ENCODE measurements at regions not wholly inside any gene's neighbourhood (a gene's known extent, or its start where the extent isn't known, plus 50 kb on each side); places are given as distances from the start of the nearest gene placed in this dataset.

- Histone ChIP-seq H3K9me3 (no peaks in the 10 kb centered on the region), H3K27me3 (no peaks in the 10 kb centered on the region), H3K36me3 (no peaks in the 10 kb centered on the region), H3K4me1 (peaks cover 13% of the 10 kb centered on the region), H3K27ac (no peak overlapping the region), H3K4me3 (no peak overlapping the region)
- WGBS = 93% methylated on average over 10 of the region's 10 CpGs
- TF ChIP-seq EP300 (IDR thresholded peaks at IDR 0.05) = no peak
- TF ChIP-seq, protein P1, sequence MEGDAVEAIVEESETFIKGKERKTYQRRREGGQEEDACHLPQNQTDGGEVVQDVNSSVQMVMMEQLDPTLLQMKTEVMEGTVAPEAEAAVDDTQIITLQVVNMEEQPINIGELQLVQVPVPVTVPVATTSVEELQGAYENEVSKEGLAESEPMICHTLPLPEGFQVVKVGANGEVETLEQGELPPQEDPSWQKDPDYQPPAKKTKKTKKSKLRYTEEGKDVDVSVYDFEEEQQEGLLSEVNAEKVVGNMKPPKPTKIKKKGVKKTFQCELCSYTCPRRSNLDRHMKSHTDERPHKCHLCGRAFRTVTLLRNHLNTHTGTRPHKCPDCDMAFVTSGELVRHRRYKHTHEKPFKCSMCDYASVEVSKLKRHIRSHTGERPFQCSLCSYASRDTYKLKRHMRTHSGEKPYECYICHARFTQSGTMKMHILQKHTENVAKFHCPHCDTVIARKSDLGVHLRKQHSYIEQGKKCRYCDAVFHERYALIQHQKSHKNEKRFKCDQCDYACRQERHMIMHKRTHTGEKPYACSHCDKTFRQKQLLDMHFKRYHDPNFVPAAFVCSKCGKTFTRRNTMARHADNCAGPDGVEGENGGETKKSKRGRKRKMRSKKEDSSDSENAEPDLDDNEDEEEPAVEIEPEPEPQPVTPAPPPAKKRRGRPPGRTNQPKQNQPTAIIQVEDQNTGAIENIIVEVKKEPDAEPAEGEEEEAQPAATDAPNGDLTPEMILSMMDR (IDR thresholded peaks at IDR 0.05) = no peak
- no peak for TF ChIP-seq POLR2A (IDR thresholded peaks at IDR 0.05)
- no peak for TF ChIP-seq POLR2AphosphoS5 (IDR thresholded peaks at IDR 0.05)
- no peak for DNase-seq (ENCODE audit: low spot score in 2 of 2)
These were observed 80.4 kb upstream of the ZCCHC2 start for GRCh38 chr18:62442391-62442790.

DNA sequence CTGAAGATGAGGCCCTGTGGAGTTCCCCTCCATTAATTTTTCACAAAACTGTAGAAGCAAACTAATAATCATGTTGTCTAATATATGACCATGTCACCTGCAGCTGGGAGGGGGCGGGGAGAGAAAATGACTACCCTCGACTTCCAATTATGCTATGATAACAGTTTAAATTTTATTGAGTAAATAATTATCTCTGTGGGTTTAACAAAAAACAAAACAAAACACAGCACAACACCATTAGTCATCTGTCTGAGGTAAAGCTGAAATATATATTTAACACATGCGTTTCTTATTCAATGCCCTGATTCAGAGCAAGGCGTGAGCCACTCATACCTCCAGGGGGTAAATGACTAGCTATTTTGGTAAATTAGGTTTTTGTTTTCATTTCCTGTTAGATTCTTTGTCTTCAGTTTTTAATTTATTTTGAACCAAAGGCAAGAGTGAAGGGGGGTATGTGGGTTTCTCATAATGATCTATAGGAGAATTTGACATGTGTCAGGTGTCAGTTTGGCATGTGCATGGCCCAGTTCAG is 77.4 kb upstream of the ZCCHC2 start:
- 66% methylated on average over 4 of the region's 4 CpGs for WGBS
- H3K9me3 ChIP-seq = no peaks in the 10 kb centered on the region
- TF ChIP-seq, protein P1 (IDR thresholded peaks at IDR 0.05) = no peak
- TF ChIP-seq EP300 (IDR thresholded peaks at IDR 0.05) = no peak
- no peak for TF ChIP-seq POLR2A (IDR thresholded peaks at IDR 0.05)
- no peaks in the 10 kb centered on the region for H3K27me3 ChIP-seq
- no peak overlapping the region for H3K27ac ChIP-seq
- H3K36me3 ChIP-seq = no peaks in the 10 kb centered on the region
- H3K4me3 ChIP-seq = no peak overlapping the region
- no peak for DNase-seq (ENCODE audit: low spot score in 2 of 2)
- H3K4me1 ChIP-seq = peaks cover under 1% of the 10 kb centered on the region

DNA sequence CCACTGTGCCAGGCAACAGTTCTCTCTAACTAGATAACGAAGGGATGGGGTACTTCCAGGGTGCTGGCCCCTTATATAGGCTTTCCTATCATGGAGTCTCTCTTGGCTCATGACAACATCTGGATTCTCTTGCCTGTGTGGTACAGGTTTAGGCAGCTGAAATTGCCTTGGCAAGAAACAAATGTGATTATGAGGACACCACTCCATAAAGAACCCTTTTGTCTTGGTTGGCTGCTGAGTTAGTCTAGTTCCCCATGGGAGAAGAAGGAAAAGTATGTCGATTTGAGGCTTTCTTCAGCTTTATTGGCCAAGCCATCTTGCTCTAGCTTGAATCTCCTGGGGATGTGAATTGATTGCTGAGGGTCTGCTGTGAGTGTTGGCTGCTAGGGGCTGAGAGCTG is 76.3 kb upstream of the ZCCHC2 start:
- Histone ChIP-seq H3K9me3 (no peaks in the 10 kb centered on the region), H3K36me3 (no peaks in the 10 kb centered on the region), H3K27ac (no peak overlapping the region), H3K4me1 (peaks cover 11% of the 10 kb centered on the region), H3K4me3 (no peak overlapping the region), H3K27me3 (no peaks in the 10 kb centered on the region)
- TF ChIP-seq, protein P1 (IDR thresholded peaks at IDR 0.05) = no peak
- TF ChIP-seq POLR2AphosphoS5 (IDR thresholded peaks at IDR 0.05) (no peak), POLR2A (IDR thresholded peaks at IDR 0.05) (no peak), EP300 (IDR thresholded peaks at IDR 0.05) (no peak)
- no peak for DNase-seq (ENCODE audit: low spot score in 2 of 2)
- 60% methylated on average over 2 of the region's 2 CpGs for WGBS

DNA sequence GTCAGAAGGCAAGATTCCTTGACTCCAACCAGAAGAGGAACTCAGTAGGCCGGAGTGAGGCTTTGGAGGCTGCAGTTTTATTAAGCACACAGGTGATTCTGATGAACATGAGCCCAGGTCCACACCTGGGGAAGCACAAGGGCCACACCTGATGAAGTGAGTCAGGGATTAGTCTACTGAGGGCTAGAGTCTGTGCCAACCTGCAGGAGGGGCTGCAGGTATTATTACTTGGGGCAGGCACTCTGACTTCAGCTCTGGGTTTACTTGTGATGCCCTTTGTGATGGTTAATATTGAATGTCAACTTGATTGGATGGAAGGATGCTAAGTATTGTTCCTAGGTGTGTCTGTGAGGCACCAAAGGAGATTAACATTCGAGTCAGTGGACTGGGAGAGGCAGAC is 75.2 kb upstream of the ZCCHC2 start:
- TF ChIP-seq, protein P1 (IDR thresholded peaks at IDR 0.05) = no peak
- no peak for TF ChIP-seq EP300 (IDR thresholded peaks at IDR 0.05)
- H3K36me3 ChIP-seq = no peaks in the 10 kb centered on the region

GRCh38 chr18:62448426-62448825 is 74.4 kb upstream of the ZCCHC2 start:
- TF ChIP-seq, protein P1 (IDR thresholded peaks at IDR 0.05) = no peak
- TF ChIP-seq POLR2AphosphoS5 (IDR thresholded peaks at IDR 0.05) = no peak
- no peak for DNase-seq (ENCODE audit: low spot score in 2 of 2)
- Histone ChIP-seq H3K9me3 (no peaks in the 10 kb centered on the region), H3K36me3 (no peaks in the 10 kb centered on the region), H3K27me3 (no peaks in the 10 kb centered on the region), H3K4me1 (peaks cover 20% of the 10 kb centered on the region), H3K4me3 (no peak overlapping the region), H3K27ac (no peak overlapping the region)
- WGBS = 37% methylated on average over 5 of the region's 6 CpGs

More for the DNA sequence above, 75.2 kb upstream of the ZCCHC2 start:
- H3K4me1 ChIP-seq = peaks cover 19% of the 10 kb centered on the region
- no peak overlapping the region for H3K4me3 ChIP-seq
- WGBS = 95% methylated on average over 2 of the region's 2 CpGs
- no peak for DNase-seq (ENCODE audit: low spot score in 2 of 2)
- no peak overlapping the region for H3K27ac ChIP-seq
- no peaks in the 10 kb centered on the region for H3K27me3 ChIP-seq
- no peaks in the 10 kb centered on the region for H3K9me3 ChIP-seq
